Calu3 (cell line): ENCODE measurements at regions not wholly inside any gene's neighbourhood (a gene's known extent, or its start where the extent isn't known, plus 50 kb on each side); places are given as distances from the start of the nearest gene placed in this dataset.

Experiments
- BruUV-seq: library from RNA; stranded (reverse); fragments of 400-500 nt; replicated peaks from 2 replicates; lab custom pipeline; 2021; lab: Mats Ljungman, UMichigan
- CTCF ChIA-PET: fragments of 300-600 bp; sonication (Branson Sonifier 250); formaldehyde crosslinking; loops from one replicate; lab custom pipeline; 2022; ENCODE audit warnings: antibody characterized with exemption; lab: Charles Lee
- DNase-seq: peaks from one replicate; pipeline ENCODE4 v3.0.0; 2022
- H3K27ac Mint-ChIP-seq: one replicate; pipeline ENCODE4 v1.8.0; 2022; ENCODE audit warnings: mixed read lengths; ENCODE audit not compliant: unreplicated experiment
- H3K27me3 Mint-ChIP-seq: one replicate; pipeline ENCODE4 v1.8.0; 2022; ENCODE audit warnings: mixed read lengths; ENCODE audit not compliant: unreplicated experiment
- H3K36me3 Mint-ChIP-seq: one replicate; pipeline ENCODE4 v1.8.0; 2022; ENCODE audit warnings: mild to moderate bottlenecking, moderate library complexity, mixed read lengths; ENCODE audit not compliant: insufficient read depth, unreplicated experiment
- H3K4me1 Mint-ChIP-seq: one replicate; pipeline ENCODE4 v1.8.0; 2022; ENCODE audit warnings: mild to moderate bottlenecking, low read depth, mixed read lengths; ENCODE audit not compliant: unreplicated experiment
- H3K4me3 Mint-ChIP-seq: one replicate; pipeline ENCODE4 v1.8.0; 2022; ENCODE audit warnings: mild to moderate bottlenecking, low read depth, moderate library complexity, mixed read lengths; ENCODE audit not compliant: unreplicated experiment
- H3K9me3 Mint-ChIP-seq: one replicate; pipeline ENCODE4 v1.8.0; 2022; ENCODE audit warnings: low read depth, mixed read lengths; ENCODE audit not compliant: unreplicated experiment
- intact Hi-C: fragments of 100-400 bp; cut with micrococcal nuclease; formaldehyde crosslinking; loops from one replicate; pipeline ENCODE4 v1.10.0; 2022; ENCODE audit not compliant: unreplicated experiment
- TF ChIP-seq, protein P1 (sequence below): fragments of 200-600 bp; IDR thresholded peaks from one replicate; pipeline ENCODE4 v1.8.0; 2022; ENCODE audit warnings: antibody characterized with exemption; ENCODE audit not compliant: unreplicated experiment

DNA sequence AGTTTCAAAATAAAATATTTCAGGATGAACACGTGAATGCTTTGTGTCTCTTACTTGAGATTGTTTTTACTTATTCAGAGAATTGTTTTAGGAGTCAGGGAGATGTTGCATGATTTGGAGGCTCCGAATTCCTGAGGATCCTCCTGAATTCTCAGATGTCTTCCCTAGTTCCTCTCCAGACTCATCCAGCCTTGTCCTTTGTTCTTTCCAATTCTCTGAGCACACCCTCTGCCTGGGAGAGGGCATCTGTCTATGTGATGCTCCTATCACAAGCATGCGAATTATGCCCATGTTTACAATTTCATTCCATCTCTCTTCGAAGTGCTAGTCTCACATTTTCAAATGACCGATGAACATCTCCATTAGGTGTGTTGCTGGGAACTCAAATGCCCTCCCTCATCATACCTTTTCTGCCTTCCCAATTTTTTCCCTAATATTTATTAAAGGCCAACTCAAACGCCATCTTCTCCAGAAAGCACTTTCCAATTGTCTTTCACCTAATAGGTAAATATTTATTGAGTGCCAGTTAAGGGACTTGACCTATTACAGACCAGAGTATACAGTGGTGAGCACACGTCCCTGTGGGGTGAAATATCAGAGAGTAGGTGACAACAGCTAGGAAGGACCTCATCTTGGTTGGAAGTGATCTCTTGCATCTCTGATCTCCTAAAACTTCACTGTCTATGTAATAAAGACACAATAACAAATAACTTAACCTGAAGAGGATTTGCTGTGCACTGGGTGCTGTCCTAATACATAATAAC, 64.4 kb downstream of the ARF6 start:
- intact Hi-C loops: no loop called here
- CTCF ChIA-PET: no interaction called here
- no peak overlapping the region for H3K4me3 Mint-ChIP-seq
- H3K4me1 Mint-ChIP-seq: peaks cover 69% of the 10 kb centered on the region
- no peaks in the 10 kb centered on the region for H3K9me3 Mint-ChIP-seq
- TF ChIP-seq, protein P1, sequence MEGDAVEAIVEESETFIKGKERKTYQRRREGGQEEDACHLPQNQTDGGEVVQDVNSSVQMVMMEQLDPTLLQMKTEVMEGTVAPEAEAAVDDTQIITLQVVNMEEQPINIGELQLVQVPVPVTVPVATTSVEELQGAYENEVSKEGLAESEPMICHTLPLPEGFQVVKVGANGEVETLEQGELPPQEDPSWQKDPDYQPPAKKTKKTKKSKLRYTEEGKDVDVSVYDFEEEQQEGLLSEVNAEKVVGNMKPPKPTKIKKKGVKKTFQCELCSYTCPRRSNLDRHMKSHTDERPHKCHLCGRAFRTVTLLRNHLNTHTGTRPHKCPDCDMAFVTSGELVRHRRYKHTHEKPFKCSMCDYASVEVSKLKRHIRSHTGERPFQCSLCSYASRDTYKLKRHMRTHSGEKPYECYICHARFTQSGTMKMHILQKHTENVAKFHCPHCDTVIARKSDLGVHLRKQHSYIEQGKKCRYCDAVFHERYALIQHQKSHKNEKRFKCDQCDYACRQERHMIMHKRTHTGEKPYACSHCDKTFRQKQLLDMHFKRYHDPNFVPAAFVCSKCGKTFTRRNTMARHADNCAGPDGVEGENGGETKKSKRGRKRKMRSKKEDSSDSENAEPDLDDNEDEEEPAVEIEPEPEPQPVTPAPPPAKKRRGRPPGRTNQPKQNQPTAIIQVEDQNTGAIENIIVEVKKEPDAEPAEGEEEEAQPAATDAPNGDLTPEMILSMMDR: no peak
- no peaks in the 10 kb centered on the region for H3K27me3 Mint-ChIP-seq
- no peak for DNase-seq
- H3K36me3 Mint-ChIP-seq: peaks cover 4% of the 10 kb centered on the region
- no TSS peak for BruUV-seq
- no peak overlapping the region for H3K27ac Mint-ChIP-seq

DNA sequence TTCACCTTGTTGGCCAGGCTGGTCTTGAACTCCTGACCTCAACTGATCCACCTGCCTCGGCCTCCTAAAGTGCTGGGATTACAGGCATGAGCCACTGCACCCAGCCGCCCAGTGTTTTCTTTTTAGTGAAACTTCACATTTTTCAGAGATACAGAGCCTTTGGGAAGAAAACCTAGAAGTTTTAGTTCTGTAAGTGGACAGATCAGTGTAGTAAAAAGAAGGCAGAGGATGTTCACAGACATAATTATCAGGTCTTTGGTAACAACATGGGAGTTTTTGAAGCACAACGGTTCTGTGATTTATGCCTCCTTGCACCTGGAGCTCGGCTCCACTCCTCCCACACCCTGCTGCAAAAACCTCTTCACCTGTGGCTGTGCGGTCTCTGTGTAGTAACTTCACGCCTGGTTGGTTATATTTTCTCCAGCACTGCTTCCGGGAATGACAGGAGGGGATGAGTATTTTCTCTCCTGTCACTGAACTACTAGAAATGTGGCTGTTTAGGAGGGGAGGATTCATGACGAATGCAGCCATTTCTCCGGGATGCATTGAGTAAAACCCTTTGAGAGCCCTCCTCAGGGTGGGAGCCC, 67.0 kb downstream of the ARF6 start:
- intact Hi-C loops: no loop called here
- H3K4me1 Mint-ChIP-seq: peaks cover 67% of the 10 kb centered on the region
- H3K27ac Mint-ChIP-seq: peak overlapping the region; percentile 30
- H3K4me3 Mint-ChIP-seq: no peak overlapping the region
- TF ChIP-seq, protein P1: no peak
- DNase-seq: no peak
- peaks cover 4% of the 10 kb centered on the region for H3K36me3 Mint-ChIP-seq
- no TSS peak for BruUV-seq
- H3K27me3 Mint-ChIP-seq: no peaks in the 10 kb centered on the region
- no peaks in the 10 kb centered on the region for H3K9me3 Mint-ChIP-seq
- CTCF ChIA-PET: no interaction called here

DNA sequence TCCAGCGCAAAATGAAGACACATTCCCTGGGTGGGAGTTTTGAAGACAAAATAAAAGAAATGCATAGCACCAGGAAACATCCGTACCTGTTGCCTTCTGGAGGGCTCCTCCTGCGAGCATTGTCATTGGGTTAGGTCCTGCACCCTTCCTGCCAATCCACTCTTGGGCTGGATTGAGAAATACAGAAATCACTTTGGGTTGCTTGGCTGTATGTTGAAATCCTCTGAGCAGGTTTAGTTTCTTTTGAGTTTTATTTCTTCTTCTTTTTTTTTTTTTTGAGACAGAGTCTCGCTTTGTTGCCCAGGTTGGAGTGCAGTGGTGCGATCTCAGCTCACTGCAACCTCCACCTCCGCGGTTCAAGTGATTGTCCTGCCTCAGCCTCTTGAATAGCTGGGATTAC, 67.6 kb downstream of the ARF6 start:
- no peak for DNase-seq
- TF ChIP-seq, protein P1: no peak
- Mint-ChIP-seq H3K4me3 (no peak overlapping the region), H3K36me3 (peaks cover 1% of the 10 kb centered on the region), H3K27me3 (no peaks in the 10 kb centered on the region), H3K9me3 (no peaks in the 10 kb centered on the region), H3K27ac (peak overlapping the region; percentile 24), H3K4me1 (peaks cover 66% of the 10 kb centered on the region)
- intact Hi-C loops: no loop called here
- BruUV-seq: no TSS peak
- CTCF ChIA-PET: no interaction called here

DNA sequence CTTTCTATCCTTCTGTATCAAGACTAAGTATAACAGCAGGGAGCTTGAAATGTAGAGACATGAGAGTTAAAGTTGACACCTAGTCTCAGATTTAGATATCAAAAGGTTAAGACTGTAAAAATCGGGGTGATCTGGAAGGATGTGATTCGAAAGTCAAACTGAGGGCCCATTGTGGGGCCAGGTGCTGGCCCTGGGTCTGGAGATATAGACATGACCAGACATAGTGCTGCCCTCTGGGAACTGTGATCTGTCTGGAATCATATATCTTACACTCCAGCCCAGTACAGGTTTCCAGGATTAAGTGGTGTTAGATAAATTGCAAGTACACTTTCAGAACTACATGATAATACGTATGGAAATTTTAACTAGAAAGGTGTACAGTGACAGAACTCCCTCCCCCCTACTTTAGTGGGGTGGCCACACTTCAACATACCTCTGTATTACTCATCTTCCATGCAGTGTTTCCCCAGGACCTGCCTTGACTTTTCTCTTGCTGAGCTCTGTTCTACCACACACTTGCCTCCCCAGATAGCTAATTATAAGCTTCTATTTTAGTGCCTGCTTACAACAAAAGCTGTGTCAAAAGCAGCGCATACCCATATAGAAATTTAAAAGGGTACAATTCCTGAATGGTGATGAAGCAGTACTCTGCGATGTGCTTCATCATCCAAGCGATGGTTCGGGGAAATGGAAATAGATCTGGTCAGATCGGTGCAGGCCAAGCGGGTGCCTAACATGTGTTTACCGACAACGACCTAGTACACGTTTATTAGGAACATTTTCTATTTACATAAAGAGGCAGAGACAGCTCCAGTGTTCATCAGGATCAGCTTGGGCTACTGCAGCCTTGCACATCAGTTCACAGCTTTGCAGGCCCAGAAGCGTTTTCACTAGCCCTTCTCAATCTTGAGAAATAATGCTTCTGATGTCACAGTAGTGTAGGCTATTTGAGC, 68.7 kb downstream of the ARF6 start:
- intact Hi-C loops: no loop called here
- CTCF ChIA-PET: interaction anchor here (0.6 to 2.0 kb wide), 5 partner anchors 10 to 147 kb away, joined by 3 to 7 read pairs (median 4); partner anchors contain the start of gene NEMF
- H3K36me3 Mint-ChIP-seq: peaks cover 6% of the 10 kb centered on the region
- no peaks in the 10 kb centered on the region for H3K27me3 Mint-ChIP-seq
- H3K4me1 Mint-ChIP-seq: peaks cover 73% of the 10 kb centered on the region
- TF ChIP-seq, protein P1: no peak
- H3K9me3 Mint-ChIP-seq: no peaks in the 10 kb centered on the region
- H3K4me3 Mint-ChIP-seq: no peak overlapping the region
- no TSS peak for BruUV-seq
- H3K27ac Mint-ChIP-seq: peak overlapping the region; percentile 97
- DNase-seq: no peak
